GF-D8 (cell line): ENCODE measurements at regions not wholly inside any gene's neighbourhood (a gene's known extent, or its start where the extent isn't known, plus 50 kb on each side); places are given as distances from the start of the nearest gene placed in this dataset.

Source experiments
- DNase-seq: peaks from one replicate; lab custom pipeline; 2025; lab: John Stamatoyannopoulos, UW

DNA sequence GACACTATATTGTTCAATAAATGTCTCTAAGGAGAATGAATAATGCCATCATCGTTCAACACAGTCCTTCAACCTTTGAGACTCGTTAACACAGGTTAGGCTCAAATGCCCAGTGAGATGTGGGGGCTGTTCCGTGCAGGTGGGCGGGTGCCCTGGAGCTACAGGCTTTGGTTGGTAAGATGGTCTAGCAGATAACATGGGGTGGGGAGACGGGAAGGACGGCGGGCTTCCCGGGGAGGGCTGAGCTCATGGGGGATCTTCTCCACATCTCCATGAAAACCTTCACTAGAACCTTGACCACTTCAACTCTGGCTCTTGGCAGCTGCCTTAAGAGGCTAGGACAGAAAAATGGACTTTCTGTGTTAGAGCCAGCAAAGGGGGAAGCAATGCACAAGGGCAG is 134.1 kb upstream of the TCERG1L start:
- DNase-seq, result no peak

DNA sequence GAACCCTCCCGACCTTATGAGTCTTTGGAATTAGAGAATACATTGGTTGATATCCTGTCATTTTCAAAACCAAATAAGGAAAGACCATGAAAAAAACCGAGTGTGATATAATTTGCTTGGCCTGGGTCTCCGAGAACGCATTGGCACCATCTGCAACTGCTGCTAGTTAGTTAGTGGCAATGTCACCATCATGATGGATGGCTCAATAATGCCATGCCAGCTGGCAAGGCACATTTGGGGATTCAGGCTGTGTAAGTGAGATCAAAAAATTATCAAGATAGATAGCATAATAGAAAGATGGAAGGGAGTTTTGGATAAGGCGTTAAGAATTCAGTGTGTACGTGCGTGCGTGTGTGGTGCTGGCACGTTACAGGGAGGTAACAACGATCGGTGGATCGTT is 134.7 kb upstream of the TCERG1L start:
- no peak for DNase-seq

DNA sequence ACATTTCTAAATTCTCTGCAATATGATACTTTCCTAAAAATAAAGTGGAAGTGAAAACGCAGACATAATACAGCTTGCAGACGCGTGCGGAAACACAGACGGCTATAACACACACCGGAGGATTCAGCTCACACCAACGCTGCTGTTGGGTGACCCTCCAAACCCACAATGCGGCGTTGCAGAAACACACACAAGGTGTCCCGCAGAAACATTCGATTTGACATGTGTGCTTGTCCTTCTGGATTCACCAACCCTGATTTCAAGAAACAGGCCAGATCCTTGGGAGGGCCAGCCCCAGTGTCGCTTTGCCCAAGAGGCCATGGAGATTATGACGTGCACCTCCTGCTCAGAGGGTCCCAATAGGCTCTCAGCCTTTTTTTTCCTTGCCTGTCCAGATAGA is 136.7 kb upstream of the TCERG1L start:
- DNase-seq, result no peak

DNA sequence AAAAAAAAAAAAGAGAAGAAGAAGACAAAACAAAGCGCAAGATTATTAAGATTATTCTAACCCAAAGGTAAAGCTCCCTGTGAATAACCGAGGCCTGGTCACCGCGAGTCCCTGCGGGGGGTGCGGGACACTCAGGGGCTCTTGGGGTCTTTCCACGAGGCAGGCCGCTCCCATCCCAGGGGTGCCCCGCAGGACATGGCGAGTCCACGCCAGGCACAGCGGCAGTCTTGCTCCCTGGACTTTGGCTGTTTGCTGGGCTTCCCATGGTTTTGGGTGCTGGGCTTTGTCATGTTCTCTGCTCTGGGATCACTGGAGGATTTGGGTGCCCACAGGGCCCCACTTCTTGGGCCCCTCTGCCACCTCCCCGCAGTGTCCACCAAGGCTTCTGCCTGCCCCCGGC is 137.4 kb upstream of the TCERG1L start:
- DNase-seq, result no peak

DNA sequence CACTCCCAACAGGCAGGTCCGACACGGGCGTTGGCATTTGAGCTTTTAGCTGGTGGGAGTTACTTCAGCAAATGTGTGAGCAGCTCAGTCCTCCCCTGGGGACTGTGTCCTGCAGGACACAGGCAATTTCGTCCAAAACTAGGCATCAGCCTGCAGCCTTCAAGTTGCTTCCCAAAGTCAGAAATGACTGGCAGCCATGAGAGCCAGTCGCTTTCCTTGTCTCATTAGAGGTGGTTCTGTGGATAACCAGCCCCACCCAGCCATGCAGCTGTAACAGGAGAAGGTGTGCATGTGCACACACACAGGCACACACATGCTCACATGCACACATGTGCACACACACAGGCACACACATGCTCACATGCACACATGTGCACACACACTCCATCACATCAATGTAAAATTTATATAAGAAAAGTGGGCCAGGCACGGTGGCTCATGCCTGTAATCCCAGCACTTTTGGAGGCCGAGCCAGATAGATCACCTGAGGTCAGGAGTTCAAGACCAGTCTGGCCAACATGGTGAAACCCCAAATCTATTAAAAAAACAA is 138.8 kb upstream of the TCERG1L start:
- no peak for DNase-seq

- DNase-seq, result no peak
Observed at GRCh38 chr10:131451407-131452015, 140.0 kb upstream of the TCERG1L start.

DNA sequence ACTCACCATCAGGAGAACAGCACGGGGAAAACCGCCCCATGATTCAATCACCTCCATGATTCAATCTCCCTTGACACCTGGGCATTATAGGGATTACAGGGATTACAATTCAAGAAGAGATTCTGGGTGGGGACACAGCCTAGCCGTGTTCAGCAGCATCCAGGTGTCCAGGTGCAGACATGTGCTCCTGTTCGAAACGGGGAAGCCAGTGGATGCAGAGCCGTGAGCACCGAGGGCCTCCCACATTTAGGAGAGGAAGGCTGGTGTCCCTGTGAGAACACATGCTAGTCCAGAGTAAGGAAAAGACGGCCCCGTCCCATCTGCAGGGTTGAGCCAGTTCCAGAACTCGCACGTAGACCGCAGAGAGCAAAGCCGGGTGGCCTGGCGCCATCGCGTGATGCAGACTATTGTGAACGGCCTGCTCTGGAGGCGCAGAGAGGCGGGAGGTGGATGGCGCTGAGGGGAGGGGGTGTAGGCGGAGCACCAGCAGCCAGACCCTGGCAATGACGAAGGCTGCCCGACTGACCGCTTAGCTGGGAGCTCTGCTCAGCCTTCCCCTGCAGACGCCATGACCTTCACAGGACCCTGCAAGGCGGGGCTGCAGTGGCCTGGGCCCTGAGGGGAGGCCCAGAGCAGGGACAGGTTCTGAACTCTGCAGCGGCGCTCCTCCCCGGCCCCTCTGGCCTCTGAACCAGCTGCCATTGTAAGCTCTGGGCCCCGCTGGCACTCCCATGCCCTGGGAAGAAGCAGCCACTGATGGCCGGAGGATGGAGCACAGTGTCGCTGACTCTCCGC is 141.6 kb upstream of the TCERG1L start:
- DNase-seq, result no peak

DNA sequence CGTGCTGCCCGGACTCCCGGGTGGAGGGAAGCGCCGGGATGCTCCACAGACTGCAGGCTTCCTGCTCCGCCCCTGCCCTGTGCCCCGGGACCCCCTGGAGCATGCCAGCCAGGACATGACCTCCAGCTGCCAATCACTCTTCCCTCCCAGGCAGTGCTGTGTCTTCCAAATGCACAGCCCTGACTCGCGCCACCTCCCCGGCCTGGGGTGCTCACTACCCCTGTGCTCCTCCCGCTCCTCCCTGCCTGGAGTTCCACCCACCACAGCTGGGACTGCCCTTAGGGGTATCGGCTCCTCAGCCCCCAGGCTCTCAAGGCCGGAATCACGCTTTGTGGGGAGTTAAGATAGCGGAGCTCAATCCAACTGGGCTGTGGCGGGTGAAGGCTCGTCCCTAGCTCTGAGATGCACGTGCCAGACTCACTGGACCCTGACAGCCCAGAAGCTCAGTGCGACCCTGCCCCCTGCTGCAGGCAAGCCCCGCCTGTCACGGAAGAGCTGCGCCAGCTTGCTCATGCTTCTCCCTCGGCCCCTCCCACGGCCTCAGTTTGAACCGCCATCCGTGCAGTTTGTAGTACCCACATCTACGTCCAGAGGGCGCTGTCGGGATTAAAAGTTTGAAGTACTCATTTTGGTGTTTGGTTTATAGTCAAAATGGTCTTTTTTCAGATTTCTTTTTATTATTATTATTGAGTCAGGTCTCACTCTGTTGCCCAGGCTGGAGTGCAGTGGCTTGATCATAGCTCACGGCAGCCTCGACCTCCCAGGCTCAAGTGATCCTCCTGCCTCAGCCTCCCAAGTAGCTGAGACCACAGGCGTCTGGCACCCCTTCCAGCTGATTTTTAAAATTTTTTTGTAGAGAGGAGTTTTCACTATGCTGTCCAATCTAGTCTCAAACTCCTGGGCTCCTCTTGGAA is 142.5 kb upstream of the TCERG1L start:
- no peak for DNase-seq

DNA sequence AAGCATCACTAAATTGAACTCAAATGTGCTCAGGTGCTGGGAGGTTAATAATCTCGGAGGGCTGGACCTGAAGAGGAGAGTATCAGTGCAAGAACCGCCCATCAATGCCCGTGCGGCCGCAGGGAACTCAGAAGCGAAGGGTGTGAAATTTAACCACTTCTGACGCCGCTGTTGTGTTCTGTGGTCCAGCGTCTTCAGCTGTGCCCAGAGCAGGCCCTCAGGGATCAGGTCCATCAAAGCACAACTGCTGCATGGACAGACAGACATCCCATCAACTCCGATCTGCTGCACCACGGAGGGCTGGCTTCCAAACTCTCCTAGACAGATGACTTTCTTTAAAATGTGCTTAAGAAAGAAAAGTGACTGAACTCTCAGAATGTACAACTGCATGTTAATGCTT is 144.9 kb upstream of the TCERG1L start:
- no peak for DNase-seq

DNA sequence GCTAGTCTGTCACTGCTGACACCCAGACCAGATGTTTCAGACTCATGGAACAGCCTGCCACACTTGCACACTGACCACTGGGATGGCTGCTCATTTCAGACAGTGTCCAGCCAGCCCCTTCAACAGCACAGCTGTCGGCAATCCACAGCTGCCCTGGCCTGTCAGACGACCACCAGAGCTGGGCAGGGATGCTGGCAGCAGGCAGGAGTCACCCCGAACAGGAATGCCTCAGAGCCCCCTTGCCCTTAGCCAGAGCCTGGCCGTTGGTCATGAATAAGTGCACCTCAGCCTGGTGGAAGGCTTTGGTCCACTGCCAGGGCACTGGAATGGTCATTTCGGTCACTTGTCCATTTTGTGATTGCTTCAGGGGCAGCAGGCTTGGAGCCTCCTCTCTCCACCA is 149.6 kb upstream of the TCERG1L start:
- DNase-seq, result no peak

- no peak for DNase-seq
Observed at GRCh38 chr10:131464789-131465188, 153.3 kb upstream of the TCERG1L start.

DNA sequence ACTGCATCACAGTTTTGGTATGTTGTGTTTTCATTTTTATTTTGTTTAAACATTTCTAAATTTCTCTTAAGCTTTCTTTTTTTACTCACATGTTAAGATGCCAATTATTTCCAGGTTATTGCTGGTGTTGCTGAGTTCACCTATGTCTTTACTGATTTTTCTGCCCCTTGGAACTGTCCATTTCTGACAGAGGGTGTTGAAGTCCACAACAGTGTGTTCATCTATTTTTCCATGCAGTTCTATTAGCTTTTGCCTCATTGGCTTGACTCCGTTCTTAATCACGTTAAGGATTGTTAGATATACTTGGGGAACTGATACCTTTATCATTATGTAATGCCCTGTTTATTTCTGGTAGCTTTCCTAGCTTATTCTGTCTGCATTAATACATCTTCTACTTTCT is 158.0 kb upstream of the TCERG1L start:
- DNase-seq, result no peak

DNA sequence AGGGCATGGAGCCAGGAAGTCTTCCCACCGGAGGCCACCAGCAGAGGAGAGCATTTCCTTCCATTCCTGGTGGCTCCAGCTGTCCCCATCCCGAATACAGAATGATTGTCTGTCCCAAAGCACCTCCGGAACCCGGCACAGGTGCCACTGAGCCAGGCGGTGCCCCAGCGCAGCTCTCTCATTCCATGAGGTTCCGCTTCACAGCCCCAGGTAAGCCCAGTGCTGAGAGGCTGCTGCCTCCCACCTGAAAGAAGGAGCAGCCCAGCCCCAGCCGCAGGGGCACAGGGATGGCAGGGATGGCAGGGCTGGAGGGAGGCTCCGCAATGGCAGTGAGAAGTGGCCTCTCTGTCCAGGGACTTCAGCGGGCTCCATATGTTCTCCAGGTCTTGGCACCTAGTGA is 162.1 kb upstream of the TCERG1L start:
- DNase-seq, result no peak

DNA sequence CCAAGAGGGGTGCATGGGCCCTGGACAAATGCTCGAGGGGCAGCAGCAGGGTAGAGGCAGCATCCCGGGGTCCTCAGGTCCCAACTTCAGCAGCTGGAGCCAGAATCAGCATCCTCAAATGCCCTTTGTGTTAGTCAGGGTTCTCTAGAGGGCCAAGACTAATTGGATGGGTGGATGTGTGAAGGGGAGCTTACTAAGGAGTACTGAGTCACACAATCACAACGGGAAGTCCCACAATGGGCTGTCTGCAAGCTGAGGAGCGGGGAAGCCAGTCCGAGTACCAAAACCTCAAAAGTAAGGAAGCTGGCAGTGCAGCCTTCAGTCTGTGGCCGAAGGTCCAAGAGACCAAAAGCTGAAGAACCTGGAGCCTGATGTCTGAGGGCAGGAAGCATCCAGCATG is 162.9 kb upstream of the TCERG1L start:
- no peak for DNase-seq

DNA sequence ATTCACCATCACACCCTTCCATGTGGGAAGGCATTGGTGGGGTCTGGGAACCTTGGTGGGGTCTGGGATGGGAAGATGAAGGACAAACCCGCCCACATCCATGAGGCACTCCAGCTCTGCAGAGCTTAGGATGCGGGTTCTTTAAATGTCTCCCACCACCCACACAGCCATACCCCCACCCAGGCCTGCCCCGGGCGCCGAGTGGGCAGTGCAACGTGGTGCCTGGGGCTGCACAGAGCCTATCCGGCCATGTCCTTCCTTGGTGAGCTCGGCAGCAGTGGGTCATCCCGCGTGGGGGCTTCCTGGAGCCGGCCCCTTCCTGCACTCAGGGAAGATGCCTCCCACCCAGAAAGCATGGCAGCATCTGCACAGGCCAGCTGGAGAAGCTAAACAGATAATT is 163.5 kb upstream of the TCERG1L start:
- no peak for DNase-seq

DNA sequence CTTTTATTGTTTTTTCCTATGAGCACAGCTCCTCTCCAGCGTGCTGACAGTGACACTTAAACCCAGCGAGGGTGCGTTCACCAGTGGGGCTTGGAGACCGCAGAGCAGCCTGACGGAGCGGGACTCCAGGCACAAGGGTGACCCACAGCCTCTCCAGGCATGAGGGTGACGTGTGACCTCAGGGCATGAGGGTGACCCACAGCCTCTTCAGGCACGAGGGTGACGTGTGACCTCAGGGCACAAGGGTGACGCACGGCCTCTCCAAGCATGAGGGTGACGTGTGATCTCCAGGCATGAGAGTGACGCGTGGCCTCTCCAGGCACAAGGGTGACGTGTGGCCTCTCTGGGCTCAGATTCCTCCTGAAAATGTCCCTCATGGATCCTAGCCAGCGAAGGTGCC is 164.3 kb upstream of the TCERG1L start:
- no peak for DNase-seq

DNA sequence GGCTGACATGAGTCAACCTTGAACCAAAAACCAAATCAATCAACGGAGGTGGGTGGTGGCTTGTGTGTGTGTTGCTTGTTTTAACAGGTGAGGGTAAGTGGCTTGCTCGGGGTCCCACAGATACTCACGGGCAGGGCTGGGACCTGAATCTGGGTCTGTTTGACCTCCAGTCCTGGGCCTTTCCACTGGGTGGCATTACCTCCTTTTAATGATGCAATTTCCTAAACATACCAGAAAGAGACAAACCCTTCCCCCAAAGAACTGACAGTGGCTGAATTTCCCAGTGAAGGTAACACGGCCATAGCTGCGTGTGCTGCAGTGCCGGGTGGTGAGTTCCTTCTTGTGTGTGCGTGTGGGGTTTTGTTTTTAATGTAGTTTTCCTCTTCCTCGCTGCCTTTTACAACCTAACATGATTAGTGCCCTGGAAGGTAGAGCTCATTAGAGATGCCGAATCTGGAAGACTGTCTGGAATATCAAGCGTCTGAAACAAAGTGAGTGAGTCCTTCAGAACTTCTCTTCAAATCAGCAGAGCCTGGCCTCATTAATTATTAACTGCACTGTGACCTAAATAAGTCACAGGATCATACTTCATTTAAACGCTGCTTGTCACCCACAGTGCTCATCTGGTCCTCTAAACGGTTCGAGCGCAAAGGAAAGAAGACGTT is 166.1 kb upstream of the TCERG1L start:
- DNase-seq, result no peak

GRCh38 chr10:131478377-131478989 is 167.0 kb upstream of the TCERG1L start:
- DNase-seq, result no peak

GRCh38 chr10:131480066-131480465 is 168.5 kb upstream of the TCERG1L start:
- no peak for DNase-seq

GRCh38 chr10:131480861-131481260 is 169.3 kb upstream of the TCERG1L start:
- no peak for DNase-seq

DNA sequence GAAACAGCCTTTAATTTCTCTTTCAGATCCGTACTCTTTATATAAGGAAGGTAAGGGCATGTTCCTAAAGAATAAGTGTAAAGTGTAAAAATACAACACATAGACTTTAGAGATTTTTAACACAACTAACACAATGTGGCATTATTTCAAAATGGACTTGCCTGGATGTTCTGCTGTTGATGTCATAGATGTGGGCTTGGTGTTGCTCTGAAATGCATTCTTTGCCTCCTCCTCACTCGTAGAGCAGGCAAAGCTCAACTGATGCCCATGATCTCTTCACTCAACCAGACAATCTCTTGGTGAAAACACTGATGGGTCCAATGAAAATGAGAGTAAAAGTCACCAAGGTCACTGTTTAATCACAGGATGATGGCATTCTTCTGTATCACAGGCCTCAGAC is 174.2 kb upstream of the TCERG1L start:
- DNase-seq, result no peak

- no peak for DNase-seq
Observed at GRCh38 chr10:131487822-131488221, 176.3 kb upstream of the TCERG1L start.
